CD4-positive, alpha-beta T cell (primary cell): ENCODE measurements at regions not wholly inside any gene's neighbourhood (a gene's known extent, or its start where the extent isn't known, plus 50 kb on each side); places are given as distances from the start of the nearest gene placed in this dataset.

Source experiments
- ATAC-seq: fragments of 200-7000 bp; cut with Tn5 transposase; one replicate; pipeline ENCODE4 v1.10.0; 2022; ENCODE audit warnings: mild to moderate bottlenecking; ENCODE audit not compliant: poor library complexity
- CTCF ChIA-PET: fragments of 350-600 bp; sonication (Branson Sonifier 250); formaldehyde crosslinking; loops from one replicate; lab custom pipeline; 2021; ENCODE audit warnings: antibody characterized with exemption, inconsistent platforms; lab: Charles Lee
- POLR2A ChIA-PET: fragments of 350-600 bp; sonication (Branson Sonifier 250); formaldehyde crosslinking; loops from one replicate; lab custom pipeline; 2021; ENCODE audit warnings: antibody characterized with exemption, inconsistent platforms; lab: Charles Lee
- DNase-seq, 14 experiments: peaks; one replicate each; pipeline ENCODE4 v3.0.0-alpha.2; 2013 to 2020; ENCODE audit warnings: mixed read lengths in 2 of 14
- H3K27ac ChIP-seq, 2 donors: one replicate each; pipeline versions ENCODE4 v1.5.1 to v1.7.0; 2013; ENCODE audit warnings: low read length in 2 of 2, low read depth in 1 of 2, mild to moderate bottlenecking in 1 of 2
- H3K27me3 ChIP-seq, 2 experiments: 1 replicate in 1 of 2; 2 replicates in 1 of 2; pipeline versions ENCODE4 v1.6.1 to v1.7.0; 2013; ENCODE audit warnings: low read length in 2 of 2, control low read depth in 1 of 2, mild to moderate bottlenecking in 1 of 2, moderate library complexity in 1 of 2; ENCODE audit not compliant: insufficient read depth in 2 of 2, control insufficient read depth in 1 of 2
- H3K36me3 ChIP-seq: one replicate; pipeline ENCODE4 v1.6.1; 2013; ENCODE audit warnings: low read length, control low read depth; ENCODE audit not compliant: insufficient read depth
- H3K4me1 ChIP-seq: one replicate; pipeline ENCODE4 v1.6.1; 2013; ENCODE audit warnings: low read length, control low read depth; ENCODE audit not compliant: insufficient read depth
- H3K4me3 ChIP-seq: one replicate; pipeline ENCODE4 v1.5.1; 2013; ENCODE audit warnings: mild to moderate bottlenecking, low read length, moderate library complexity
- H3K9me3 ChIP-seq, 2 experiments: 1 replicate in 1 of 2; 2 replicates in 1 of 2; pipeline versions ENCODE4 v1.6.1 to v1.7.0; 2013; ENCODE audit warnings: low read length in 2 of 2, mild to moderate bottlenecking in 2 of 2, control low read depth in 1 of 2, moderate library complexity in 1 of 2; ENCODE audit not compliant: control insufficient read depth in 1 of 2, insufficient read depth in 1 of 2
- H3K27ac Mint-ChIP-seq: one replicate; pipeline ENCODE4 v1.8.0; 2020; ENCODE audit warnings: mixed read lengths
- H3K27me3 Mint-ChIP-seq: one replicate; pipeline ENCODE4 v1.8.0; 2021; ENCODE audit warnings: mixed read lengths
- H3K36me3 Mint-ChIP-seq: one replicate; pipeline ENCODE4 v1.8.0; 2021; ENCODE audit warnings: low read depth, mixed read lengths
- H3K4me1 Mint-ChIP-seq: one replicate; pipeline ENCODE4 v1.8.0; 2021; ENCODE audit warnings: low read depth, mixed read lengths
- H3K4me3 Mint-ChIP-seq: one replicate; pipeline ENCODE4 v1.8.0; 2020; ENCODE audit warnings: mild to moderate bottlenecking, mixed read lengths
- H3K9me3 Mint-ChIP-seq: one replicate; pipeline ENCODE4 v1.8.0; 2020; ENCODE audit warnings: mixed read lengths
- intact Hi-C, 2 experiments: fragments of 100-400 bp; cut with DNase I in 1 of 2; cut with micrococcal nuclease in 1 of 2; formaldehyde crosslinking; loops; one replicate each; pipeline versions ENCODE4 v1.15.1 to v1.9.0; 2023 to 2025; cut with DNase I, micrococcal nuclease
- TF ChIP-seq, protein P1 (sequence below): fragments of 200-600 bp; IDR thresholded peaks from one replicate; pipeline ENCODE4 v1.8.0; 2022; ENCODE audit warnings: antibody characterized with exemption, mild to moderate bottlenecking

DNA sequence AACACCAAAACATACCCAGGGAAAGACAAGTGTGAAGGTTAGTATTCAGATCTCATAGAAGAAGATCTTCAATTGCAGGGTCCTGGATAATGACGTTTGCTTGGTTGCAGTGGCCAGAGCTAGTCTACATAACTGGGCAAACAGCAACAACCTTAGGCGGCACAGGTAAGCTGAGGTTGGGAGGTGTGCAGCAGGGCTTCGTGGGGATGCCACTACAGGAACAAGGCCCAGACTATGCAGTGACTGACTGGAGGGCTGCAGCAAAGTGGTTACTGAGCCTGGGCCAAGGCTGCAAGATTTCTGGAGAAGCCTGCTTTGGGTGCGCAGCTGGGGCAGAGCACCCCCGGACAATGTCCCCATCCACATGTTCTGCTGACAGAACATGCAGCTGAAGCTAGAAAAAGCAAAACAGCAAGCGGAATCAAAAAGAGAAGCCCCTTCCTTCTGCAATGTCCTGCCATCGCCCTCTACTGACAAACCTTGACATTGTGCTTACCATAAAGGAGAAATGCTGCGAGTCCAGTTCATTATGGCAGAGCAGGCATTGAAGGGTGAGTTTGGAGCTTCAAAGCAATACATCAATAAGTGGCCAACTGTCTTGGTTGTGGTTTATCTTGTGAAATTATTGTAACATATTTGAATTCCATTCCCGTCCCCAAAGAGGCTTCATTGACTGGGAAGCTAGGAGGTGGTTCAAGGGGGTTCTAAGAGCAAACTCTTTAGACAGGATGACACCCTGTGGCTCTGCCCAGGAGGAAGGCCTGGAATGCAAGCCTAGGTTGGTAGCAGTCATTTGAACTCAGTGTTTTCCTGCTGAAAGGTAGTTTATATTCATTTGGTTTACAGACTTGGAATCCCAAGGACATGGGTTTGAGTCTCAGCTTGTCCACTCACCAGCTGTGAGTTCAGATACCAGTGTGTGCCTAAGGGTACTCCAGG is 217.0 kb downstream of the PDCD6IP start:
- Histone ChIP-seq H3K9me3 (no peaks in the 10 kb centered on the region), H3K36me3 (no peaks in the 10 kb centered on the region), H3K4me3 (no peak overlapping the region), H3K27ac (no peak overlapping the region), H3K4me1 (peaks cover 24% of the 10 kb centered on the region), H3K27me3 (no peaks in the 10 kb centered on the region)
- peak overlapping the region; percentile 34 for H3K27ac Mint-ChIP-seq
- TF ChIP-seq, protein P1, sequence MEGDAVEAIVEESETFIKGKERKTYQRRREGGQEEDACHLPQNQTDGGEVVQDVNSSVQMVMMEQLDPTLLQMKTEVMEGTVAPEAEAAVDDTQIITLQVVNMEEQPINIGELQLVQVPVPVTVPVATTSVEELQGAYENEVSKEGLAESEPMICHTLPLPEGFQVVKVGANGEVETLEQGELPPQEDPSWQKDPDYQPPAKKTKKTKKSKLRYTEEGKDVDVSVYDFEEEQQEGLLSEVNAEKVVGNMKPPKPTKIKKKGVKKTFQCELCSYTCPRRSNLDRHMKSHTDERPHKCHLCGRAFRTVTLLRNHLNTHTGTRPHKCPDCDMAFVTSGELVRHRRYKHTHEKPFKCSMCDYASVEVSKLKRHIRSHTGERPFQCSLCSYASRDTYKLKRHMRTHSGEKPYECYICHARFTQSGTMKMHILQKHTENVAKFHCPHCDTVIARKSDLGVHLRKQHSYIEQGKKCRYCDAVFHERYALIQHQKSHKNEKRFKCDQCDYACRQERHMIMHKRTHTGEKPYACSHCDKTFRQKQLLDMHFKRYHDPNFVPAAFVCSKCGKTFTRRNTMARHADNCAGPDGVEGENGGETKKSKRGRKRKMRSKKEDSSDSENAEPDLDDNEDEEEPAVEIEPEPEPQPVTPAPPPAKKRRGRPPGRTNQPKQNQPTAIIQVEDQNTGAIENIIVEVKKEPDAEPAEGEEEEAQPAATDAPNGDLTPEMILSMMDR, result no peak
- intact Hi-C loops, result no loop called here
- no peak overlapping the region for H3K4me3 Mint-ChIP-seq
- H3K9me3 Mint-ChIP-seq, result no peaks in the 10 kb centered on the region
- DNase-seq (no peak), ATAC-seq (no peak)
- peaks cover 57% of the 10 kb centered on the region for H3K4me1 Mint-ChIP-seq
- no peaks in the 10 kb centered on the region for H3K36me3 Mint-ChIP-seq
- CTCF ChIA-PET, result no interaction called here
- no peaks in the 10 kb centered on the region for H3K27me3 Mint-ChIP-seq
- POLR2A ChIA-PET, result interaction anchor here (1.0 kb wide), 1 partner anchor 25 kb away, joined by 4 read pairs; no protein-coding TSS in a partner anchor

- Mint-ChIP-seq H3K36me3 (no peaks in the 10 kb centered on the region), H3K4me3 (peak overlapping the region; percentile 58), H3K4me1 (peaks cover 66% of the 10 kb centered on the region), H3K27me3 (no peaks in the 10 kb centered on the region), H3K9me3 (no peaks in the 10 kb centered on the region), H3K27ac (peak overlapping the region; percentile 74)
- no peaks in the 10 kb centered on the region for H3K9me3 ChIP-seq
- POLR2A ChIA-PET, result interaction anchor here (0.7 to 1.0 kb wide), 3 partner anchors 9 to 26 kb away, joined by 3 to 4 read pairs (median 3); no protein-coding TSS in a partner anchor
- H3K4me1 ChIP-seq, result peaks cover 24% of the 10 kb centered on the region
- no peaks in the 10 kb centered on the region for H3K27me3 ChIP-seq
- H3K36me3 ChIP-seq, result no peaks in the 10 kb centered on the region
- CTCF ChIA-PET, result interaction anchor here (0.7 kb wide), 1 partner anchor 33 kb away, joined by 4 read pairs; no protein-coding TSS in a partner anchor
- TF ChIP-seq, protein P1, result no peak
- ATAC-seq, result peak; percentile 44
- DNase-seq, result peak in 5 of 14 experiments; percentile 13 to 72 (median 28)
- H3K27ac ChIP-seq, result peak overlapping the region in 1 of 2 donors; percentile 50
- intact Hi-C loops, result no loop called here
- H3K4me3 ChIP-seq, result no peak overlapping the region
These were observed 218.6 kb downstream of the PDCD6IP start for GRCh38 chr3:34016925-34017587.

GRCh38 chr3:34017757-34018156 is 219.3 kb downstream of the PDCD6IP start:
- Histone ChIP-seq H3K9me3 (no peaks in the 10 kb centered on the region), H3K27ac (no peak overlapping the region), H3K27me3 (no peaks in the 10 kb centered on the region), H3K36me3 (no peaks in the 10 kb centered on the region), H3K4me1 (peaks cover 24% of the 10 kb centered on the region), H3K4me3 (no peak overlapping the region)
- TF ChIP-seq, protein P1, result no peak
- H3K27ac Mint-ChIP-seq, result peak overlapping the region; percentile 74
- peak overlapping the region; percentile 28 for H3K4me3 Mint-ChIP-seq
- POLR2A ChIA-PET, result no interaction called here
- intact Hi-C loops, result no loop called here
- H3K4me1 Mint-ChIP-seq, result peaks cover 66% of the 10 kb centered on the region
- CTCF ChIA-PET, result no interaction called here
- H3K27me3 Mint-ChIP-seq, result no peaks in the 10 kb centered on the region
- no peaks in the 10 kb centered on the region for H3K9me3 Mint-ChIP-seq
- H3K36me3 Mint-ChIP-seq, result no peaks in the 10 kb centered on the region
- DNase-seq, result no peak
- no peak for ATAC-seq
